Endothelial cell of umbilical vein (primary cell): ENCODE measurements at regions not wholly inside any gene's neighbourhood (a gene's known extent, or its start where the extent isn't known, plus 50 kb on each side); places are given as distances from the start of the nearest gene placed in this dataset.

ENCODE experiments used
- BruUV-seq: library from RNA; stranded (reverse); fragments of 400-500 nt; replicated peaks from 2 replicates; lab custom pipeline; 2021; lab: Mats Ljungman, UMichigan
- CTCF ChIA-PET: fragments of 300-600, 350-600 bp; sonication (Branson Sonifier 250); formaldehyde crosslinking; loops from one replicate; lab custom pipeline; 2021; ENCODE audit warnings: antibody characterized with exemption, inconsistent platforms; lab: Charles Lee
- POLR2A ChIA-PET: fragments of 300-600, 350-600 bp; sonication (Branson Sonifier 250); formaldehyde crosslinking; loops from one replicate; lab custom pipeline; 2021; ENCODE audit warnings: antibody characterized with exemption, inconsistent platforms; lab: Charles Lee
- DNase-seq: peaks from one replicate; pipeline ENCODE4 v3.0.0-alpha.2; 2011; ENCODE audit warnings: low read depth, low spot score
- FAIRE-seq: peaks from 2 replicates; lab custom pipeline; 2011; peaks lifted over from hg19 to GRCh38; lab: Jason Lieb, UNC
- H2AFZ ChIP-seq: 2 replicates; pipeline ENCODE4 v1.6.0; 2012; ENCODE audit warnings: low read depth, low read length, control low read depth, inconsistent platforms
- H3K27ac ChIP-seq: 2 replicates; pipeline ENCODE4 v1.5.1; 2011; ENCODE audit warnings: low read depth, mild to moderate bottlenecking, control low read depth, low read length, moderate library complexity; ENCODE audit not compliant: insufficient read depth
- H3K27me3 ChIP-seq, 2 experiments: 2 replicates each; pipeline versions ENCODE4 v1.6.0 to v1.6.1; 2011; ENCODE audit warnings: low read length in 2 of 2, mixed read lengths in 1 of 2; ENCODE audit not compliant: control insufficient read depth in 2 of 2, insufficient read depth in 2 of 2
- H3K36me3 ChIP-seq, 2 experiments: 2 replicates in 1 of 2; 3 replicates in 1 of 2; pipeline ENCODE4 v1.5.1; 2011; ENCODE audit warnings: low read length in 2 of 2, mild to moderate bottlenecking in 1 of 2, moderate library complexity in 1 of 2; ENCODE audit not compliant: control insufficient read depth in 2 of 2, insufficient read depth in 2 of 2; ENCODE audit errors: extremely low read depth in 1 of 2
- H3K4me1 ChIP-seq: 3 replicates; pipeline ENCODE4 v1.5.1; 2011; ENCODE audit warnings: mild to moderate bottlenecking, low read length; ENCODE audit not compliant: control insufficient read depth, insufficient read depth; ENCODE audit errors: extremely low read depth
- H3K4me2 ChIP-seq: 2 replicates; pipeline ENCODE4 v1.6.1; 2011; ENCODE audit warnings: low read length, control low read depth, mixed read lengths; ENCODE audit not compliant: insufficient read depth
- H3K4me3 ChIP-seq, 3 experiments: fragments of 200-600 bp in 1 of 3; sonication (generic), shearing (Covaris generic) in 1 of 3; replicated peaks in 1 of 3; 2 replicates each; pipeline ENCODE4 v1.5.1; 2011 to 2016; ENCODE audit warnings: control low read depth in 3 of 3, low read length in 3 of 3, mild to moderate bottlenecking in 2 of 3, inconsistent platforms in 1 of 3, low read depth in 1 of 3, moderate library complexity in 1 of 3; ENCODE audit not compliant: insufficient read depth in 1 of 3
- H3K79me2 ChIP-seq: 2 replicates; pipeline ENCODE4 v1.6.0; 2012; ENCODE audit warnings: low read length, inconsistent platforms; ENCODE audit not compliant: control insufficient read depth, insufficient read depth
- H3K9ac ChIP-seq: replicated peaks from 2 replicates; pipeline ENCODE3; 2011; ENCODE audit warnings: low read length, control low read depth; ENCODE audit not compliant: insufficient read depth; ENCODE audit errors: extremely low read depth
- H3K9me1 ChIP-seq: replicated peaks from 3 replicates; pipeline ENCODE4 v1.6.0; 2011; ENCODE audit warnings: mild to moderate bottlenecking, low read length; ENCODE audit not compliant: control insufficient read depth, insufficient read depth; ENCODE audit errors: extremely low read depth
- H3K9me3 ChIP-seq: replicated peaks from 2 replicates; pipeline ENCODE4 v1.5.1; 2012; ENCODE audit warnings: low read length, inconsistent platforms; ENCODE audit not compliant: control insufficient read depth, insufficient read depth
- H4K20me1 ChIP-seq: replicated peaks from 2 replicates; pipeline ENCODE3; 2011; ENCODE audit warnings: mild to moderate bottlenecking, low read length; ENCODE audit not compliant: control insufficient read depth, insufficient read depth; ENCODE audit errors: extremely low read depth
- EZH2 ChIP-seq: IDR thresholded peaks from 2 replicates; pipeline ENCODE4 v1.6.1; 2012; ENCODE audit warnings: borderline replicate concordance, low read depth, mild to moderate bottlenecking, moderate library complexity, low read length, inconsistent platforms; ENCODE audit not compliant: severe bottlenecking
- FOS ChIP-seq: IDR thresholded peaks from 2 replicates; pipeline ENCODE4 v1.6.1; 2011; ENCODE audit warnings: mild to moderate bottlenecking, low read length, moderate library complexity, borderline replicate concordance; ENCODE audit not compliant: insufficient read depth
- GATA2 ChIP-seq: IDR thresholded peaks from 2 replicates; pipeline ENCODE4 v1.7.0; 2011; ENCODE audit warnings: low read depth, mild to moderate bottlenecking, moderate library complexity, mixed read lengths, low read length; ENCODE audit not compliant: insufficient read length, insufficient read depth
- JUN ChIP-seq: IDR thresholded peaks from 2 replicates; pipeline ENCODE4 v1.6.1; 2011; ENCODE audit warnings: borderline replicate concordance, low read depth; ENCODE audit not compliant: insufficient read length, insufficient read depth
- MYC ChIP-seq: IDR thresholded peaks from one replicate; pipeline ENCODE4 v1.6.1; 2011; ENCODE audit warnings: mild to moderate bottlenecking, low read depth, low read length
- POLR2A ChIP-seq: IDR thresholded peaks from 2 replicates; pipeline ENCODE4 v1.6.1; 2012; ENCODE audit warnings: low read depth, mild to moderate bottlenecking, control low read depth, low read length
- POLR2AphosphoS5 ChIP-seq: IDR thresholded peaks from 2 replicates; pipeline ENCODE4 v1.6.1; 2012; ENCODE audit warnings: low read depth, mild to moderate bottlenecking, control low read depth, low read length, moderate library complexity; ENCODE audit not compliant: insufficient read depth
- dilution Hi-C: fragments of 300-500 bp; cut with MboI; formaldehyde crosslinking; loops from one replicate; pipeline ENCODE4 v1.15.0; 2019; ENCODE audit warnings: low sequenced_read_pairs; ENCODE audit not compliant: extremely low pct_ligation_motif_present
- intact Hi-C: fragments of 100-400 bp; cut with micrococcal nuclease; formaldehyde crosslinking; loops from one replicate; pipeline ENCODE4 v1.10.0; 2022
- TF ChIP-seq, protein P1 (sequence below): IDR thresholded peaks from 2 replicates; pipeline ENCODE4 v1.6.1; 2011; ENCODE audit not compliant: insufficient read depth, insufficient read length
- TF ChIP-seq, protein P2 (sequence below), 2 donors: IDR thresholded peaks; 1 replicate in 1 of 2; 2 replicates in 1 of 2; pipeline ENCODE4 v1.5.1; 2011; ENCODE audit warnings: low read length in 2 of 2, mild to moderate bottlenecking in 2 of 2, moderate library complexity in 2 of 2, control low read depth in 1 of 2, inconsistent platforms in 1 of 2, low read depth in 1 of 2; ENCODE audit not compliant: insufficient read depth in 1 of 2; ENCODE audit errors: extremely low read depth in 1 of 2

DNA sequence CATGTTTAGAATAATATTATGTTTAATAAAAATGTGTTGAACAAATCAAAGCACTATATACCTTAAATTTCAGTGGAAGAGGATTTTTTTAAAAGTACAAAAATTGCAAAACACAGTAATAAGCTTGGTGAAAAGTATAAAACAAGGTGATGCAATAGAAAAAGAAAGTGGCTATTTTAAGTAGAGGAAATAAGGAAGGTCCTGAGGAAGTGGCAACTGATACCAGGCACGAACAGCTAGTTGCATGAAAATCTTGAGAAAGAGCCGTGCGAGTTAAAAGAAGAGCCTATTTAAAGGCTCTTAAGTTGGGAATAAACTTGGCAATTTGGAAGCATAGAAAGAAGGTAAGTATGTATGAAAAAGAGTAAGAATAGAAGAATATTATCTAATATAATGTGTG, 1679.3 kb downstream of the LRRC4C start:
- H3K4me1 ChIP-seq: no peaks in the 10 kb centered on the region
- no peak for DNase-seq
- intact Hi-C loops: no loop called here
- no peaks in the 10 kb centered on the region for H3K9me3 ChIP-seq
- no peaks in the 10 kb centered on the region for H3K79me2 ChIP-seq
- CTCF ChIA-PET: no interaction called here
- no TSS peak for BruUV-seq
- dilution Hi-C loops: no loop called here
- H4K20me1 ChIP-seq: no peaks in the 10 kb centered on the region
- no peak overlapping the region for H3K9ac ChIP-seq
- no peak overlapping the region for H3K27ac ChIP-seq
- no peak for TF ChIP-seq POLR2AphosphoS5
- TF ChIP-seq GATA2: no peak
- TF ChIP-seq MYC: no peak
- no peak for TF ChIP-seq FOS
- TF ChIP-seq, protein P1, sequence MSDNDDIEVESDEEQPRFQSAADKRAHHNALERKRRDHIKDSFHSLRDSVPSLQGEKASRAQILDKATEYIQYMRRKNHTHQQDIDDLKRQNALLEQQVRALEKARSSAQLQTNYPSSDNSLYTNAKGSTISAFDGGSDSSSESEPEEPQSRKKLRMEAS: no peak
- TF ChIP-seq EZH2: no peak
- TF ChIP-seq POLR2A: no peak
- no peak for TF ChIP-seq JUN
- TF ChIP-seq, protein P2, sequence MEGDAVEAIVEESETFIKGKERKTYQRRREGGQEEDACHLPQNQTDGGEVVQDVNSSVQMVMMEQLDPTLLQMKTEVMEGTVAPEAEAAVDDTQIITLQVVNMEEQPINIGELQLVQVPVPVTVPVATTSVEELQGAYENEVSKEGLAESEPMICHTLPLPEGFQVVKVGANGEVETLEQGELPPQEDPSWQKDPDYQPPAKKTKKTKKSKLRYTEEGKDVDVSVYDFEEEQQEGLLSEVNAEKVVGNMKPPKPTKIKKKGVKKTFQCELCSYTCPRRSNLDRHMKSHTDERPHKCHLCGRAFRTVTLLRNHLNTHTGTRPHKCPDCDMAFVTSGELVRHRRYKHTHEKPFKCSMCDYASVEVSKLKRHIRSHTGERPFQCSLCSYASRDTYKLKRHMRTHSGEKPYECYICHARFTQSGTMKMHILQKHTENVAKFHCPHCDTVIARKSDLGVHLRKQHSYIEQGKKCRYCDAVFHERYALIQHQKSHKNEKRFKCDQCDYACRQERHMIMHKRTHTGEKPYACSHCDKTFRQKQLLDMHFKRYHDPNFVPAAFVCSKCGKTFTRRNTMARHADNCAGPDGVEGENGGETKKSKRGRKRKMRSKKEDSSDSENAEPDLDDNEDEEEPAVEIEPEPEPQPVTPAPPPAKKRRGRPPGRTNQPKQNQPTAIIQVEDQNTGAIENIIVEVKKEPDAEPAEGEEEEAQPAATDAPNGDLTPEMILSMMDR (IDR thresholded peaks at IDR 0.05; ENCODE audit: extremely low read depth in 1 of 2, insufficient read depth in 1 of 2, low read depth in 1 of 2, low read length in 2 of 2): no peak
- no peaks in the 10 kb centered on the region for H3K36me3 ChIP-seq
- no peak overlapping the region for H3K4me3 ChIP-seq
- H3K4me2 ChIP-seq: no peak overlapping the region
- no peak for FAIRE-seq
- H3K27me3 ChIP-seq: no peaks in the 10 kb centered on the region
- H3K9me1 ChIP-seq: no peaks in the 10 kb centered on the region
- H2AFZ ChIP-seq: no peak overlapping the region
- POLR2A ChIA-PET: no interaction called here
